Calu3 (cell line): ENCODE measurements at regions not wholly inside any gene's neighbourhood (a gene's known extent, or its start where the extent isn't known, plus 50 kb on each side); places are given as distances from the start of the nearest gene placed in this dataset.

ENCODE experiments used
- BruUV-seq: library from RNA; stranded (reverse); fragments of 400-500 nt; replicated peaks from 2 replicates; lab custom pipeline; 2021; lab: Mats Ljungman, UMichigan
- CTCF ChIA-PET: fragments of 300-600 bp; sonication (Branson Sonifier 250); formaldehyde crosslinking; loops from one replicate; lab custom pipeline; 2022; ENCODE audit warnings: antibody characterized with exemption; lab: Charles Lee
- DNase-seq: peaks from one replicate; pipeline ENCODE4 v3.0.0; 2022
- H3K27ac Mint-ChIP-seq: one replicate; pipeline ENCODE4 v1.8.0; 2022; ENCODE audit warnings: mixed read lengths; ENCODE audit not compliant: unreplicated experiment
- H3K27me3 Mint-ChIP-seq: one replicate; pipeline ENCODE4 v1.8.0; 2022; ENCODE audit warnings: mixed read lengths; ENCODE audit not compliant: unreplicated experiment
- H3K36me3 Mint-ChIP-seq: one replicate; pipeline ENCODE4 v1.8.0; 2022; ENCODE audit warnings: mild to moderate bottlenecking, moderate library complexity, mixed read lengths; ENCODE audit not compliant: insufficient read depth, unreplicated experiment
- H3K4me1 Mint-ChIP-seq: one replicate; pipeline ENCODE4 v1.8.0; 2022; ENCODE audit warnings: mild to moderate bottlenecking, low read depth, mixed read lengths; ENCODE audit not compliant: unreplicated experiment
- H3K4me3 Mint-ChIP-seq: one replicate; pipeline ENCODE4 v1.8.0; 2022; ENCODE audit warnings: mild to moderate bottlenecking, low read depth, moderate library complexity, mixed read lengths; ENCODE audit not compliant: unreplicated experiment
- H3K9me3 Mint-ChIP-seq: one replicate; pipeline ENCODE4 v1.8.0; 2022; ENCODE audit warnings: low read depth, mixed read lengths; ENCODE audit not compliant: unreplicated experiment
- intact Hi-C: fragments of 100-400 bp; cut with micrococcal nuclease; formaldehyde crosslinking; loops from one replicate; pipeline ENCODE4 v1.10.0; 2022; ENCODE audit not compliant: unreplicated experiment
- TF ChIP-seq, protein P1 (sequence below): fragments of 200-600 bp; IDR thresholded peaks from one replicate; pipeline ENCODE4 v1.8.0; 2022; ENCODE audit warnings: antibody characterized with exemption; ENCODE audit not compliant: unreplicated experiment

GRCh38 chr2:172232708-172233396 is 130.2 kb upstream of the DLX2 start:
- intact Hi-C loops = no loop called here
- CTCF ChIA-PET = interaction anchor here (4.0 kb wide), 1 partner anchor 229 kb away, joined by 23 read pairs; no protein-coding TSS in a partner anchor
- peaks cover 58% of the 10 kb centered on the region for H3K4me1 Mint-ChIP-seq
- peaks cover 23% of the 10 kb centered on the region for H3K27me3 Mint-ChIP-seq
- H3K4me3 Mint-ChIP-seq = no peak overlapping the region
- TF ChIP-seq, protein P1, sequence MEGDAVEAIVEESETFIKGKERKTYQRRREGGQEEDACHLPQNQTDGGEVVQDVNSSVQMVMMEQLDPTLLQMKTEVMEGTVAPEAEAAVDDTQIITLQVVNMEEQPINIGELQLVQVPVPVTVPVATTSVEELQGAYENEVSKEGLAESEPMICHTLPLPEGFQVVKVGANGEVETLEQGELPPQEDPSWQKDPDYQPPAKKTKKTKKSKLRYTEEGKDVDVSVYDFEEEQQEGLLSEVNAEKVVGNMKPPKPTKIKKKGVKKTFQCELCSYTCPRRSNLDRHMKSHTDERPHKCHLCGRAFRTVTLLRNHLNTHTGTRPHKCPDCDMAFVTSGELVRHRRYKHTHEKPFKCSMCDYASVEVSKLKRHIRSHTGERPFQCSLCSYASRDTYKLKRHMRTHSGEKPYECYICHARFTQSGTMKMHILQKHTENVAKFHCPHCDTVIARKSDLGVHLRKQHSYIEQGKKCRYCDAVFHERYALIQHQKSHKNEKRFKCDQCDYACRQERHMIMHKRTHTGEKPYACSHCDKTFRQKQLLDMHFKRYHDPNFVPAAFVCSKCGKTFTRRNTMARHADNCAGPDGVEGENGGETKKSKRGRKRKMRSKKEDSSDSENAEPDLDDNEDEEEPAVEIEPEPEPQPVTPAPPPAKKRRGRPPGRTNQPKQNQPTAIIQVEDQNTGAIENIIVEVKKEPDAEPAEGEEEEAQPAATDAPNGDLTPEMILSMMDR = no peak
- BruUV-seq = no TSS peak
- H3K27ac Mint-ChIP-seq = no peak overlapping the region
- H3K9me3 Mint-ChIP-seq = no peaks in the 10 kb centered on the region
- no peak for DNase-seq
- H3K36me3 Mint-ChIP-seq = peaks cover 6% of the 10 kb centered on the region

DNA sequence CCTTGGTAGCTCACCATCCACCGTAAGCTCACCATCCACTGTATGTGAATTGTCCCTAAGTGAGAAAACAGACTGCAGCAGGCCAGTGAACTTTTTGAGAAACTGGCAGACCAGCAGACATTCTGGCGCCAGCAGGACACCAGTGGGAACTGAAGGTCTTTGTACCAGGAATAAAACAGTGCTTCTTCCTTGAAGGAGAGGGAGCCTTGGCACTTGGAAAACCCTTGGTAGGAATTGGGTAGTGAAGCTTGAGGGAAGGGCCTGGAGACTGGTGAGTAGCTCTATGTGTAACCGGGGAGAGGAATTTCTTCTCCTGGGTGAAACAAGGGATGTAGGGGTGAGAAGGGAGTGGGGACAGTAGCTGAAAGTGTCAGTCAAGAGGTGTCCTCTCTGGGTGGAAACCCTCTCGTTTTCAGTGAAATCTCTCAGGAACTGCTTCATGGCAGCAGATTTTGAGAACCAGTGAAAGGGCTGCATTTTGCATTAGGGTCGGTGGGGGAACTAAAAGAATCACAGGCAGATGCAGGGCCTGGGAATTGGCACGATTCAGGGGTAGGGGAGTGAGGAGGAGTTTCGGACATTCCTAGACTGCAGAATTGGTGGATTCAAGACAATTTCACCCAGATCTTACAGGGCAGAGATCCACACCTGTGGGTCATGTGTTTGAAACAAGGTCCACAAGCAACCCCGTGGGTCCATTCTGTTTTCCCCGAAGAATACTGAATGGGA is 131.5 kb upstream of the DLX2 start:
- H3K27me3 Mint-ChIP-seq = peaks cover 23% of the 10 kb centered on the region

DNA sequence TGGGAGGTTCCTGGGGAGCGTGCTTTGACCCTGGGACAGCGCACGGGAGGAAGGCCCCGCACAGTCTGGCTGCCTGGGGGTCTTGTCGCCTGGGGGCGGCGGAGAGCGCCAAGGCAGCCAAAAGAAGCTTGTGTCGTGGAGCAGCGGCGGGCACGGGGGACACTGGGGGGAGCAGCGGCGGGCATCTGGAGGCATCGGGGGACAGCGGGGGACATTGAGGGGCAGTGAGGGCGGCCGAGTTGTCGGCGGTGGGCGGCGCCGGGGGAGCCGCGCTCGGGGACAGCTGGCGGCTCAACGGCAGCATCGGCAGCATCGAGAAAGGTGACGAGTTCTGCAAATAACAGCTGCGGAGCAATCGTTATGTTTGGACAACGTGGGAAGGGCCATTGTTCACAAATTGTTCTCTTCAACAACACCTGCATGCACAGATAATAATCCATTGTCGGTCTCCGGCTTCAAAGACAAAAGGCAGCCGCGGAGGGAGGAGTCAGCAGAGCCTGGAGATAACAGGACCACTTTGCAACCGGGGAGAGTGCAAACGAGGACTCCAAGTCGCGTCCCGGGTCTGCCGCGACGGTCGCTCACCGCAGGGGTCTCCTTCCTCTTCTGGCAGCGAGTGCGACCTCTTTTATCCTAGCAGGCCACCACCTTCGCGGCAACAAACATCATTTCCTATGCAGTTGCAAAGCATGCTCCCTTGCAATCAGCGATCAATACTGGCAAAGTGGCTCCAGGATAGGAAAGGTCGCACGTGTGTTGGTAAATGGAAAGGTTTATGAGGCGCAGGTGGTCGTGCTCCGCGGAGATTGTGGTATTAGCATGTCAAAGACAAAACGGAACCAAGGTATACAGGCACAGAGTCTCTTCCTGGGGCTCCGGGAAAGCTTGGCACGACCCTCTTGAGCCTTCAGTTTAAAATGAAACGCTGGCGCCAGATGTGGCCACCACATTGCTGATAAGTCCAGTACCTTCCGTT is 132.3 kb upstream of the DLX2 start:
- H3K9me3 Mint-ChIP-seq = no peaks in the 10 kb centered on the region
- CTCF ChIA-PET = interaction anchor here (0.7 to 4.0 kb wide), 2 partner anchors 227 kb away, joined by 3 to 23 read pairs; no protein-coding TSS in a partner anchor
- peaks cover 6% of the 10 kb centered on the region for H3K36me3 Mint-ChIP-seq
- peaks cover 42% of the 10 kb centered on the region for H3K4me1 Mint-ChIP-seq
- intact Hi-C loops = no loop called here
- H3K27ac Mint-ChIP-seq = no peak overlapping the region
- TF ChIP-seq, protein P1 = no peak
- peaks cover 23% of the 10 kb centered on the region for H3K27me3 Mint-ChIP-seq
- BruUV-seq = no TSS peak
- DNase-seq = no peak
- peak overlapping the region; percentile 75 for H3K4me3 Mint-ChIP-seq

More for the DNA sequence above, 131.5 kb upstream of the DLX2 start:
- no peak for DNase-seq
- H3K4me1 Mint-ChIP-seq = peaks cover 50% of the 10 kb centered on the region
- intact Hi-C loops = no loop called here
- H3K36me3 Mint-ChIP-seq = peaks cover 6% of the 10 kb centered on the region
- TF ChIP-seq, protein P1 = no peak
- H3K9me3 Mint-ChIP-seq = no peaks in the 10 kb centered on the region
- H3K4me3 Mint-ChIP-seq = peak overlapping the region; percentile 75
- CTCF ChIA-PET = interaction anchor here (4.0 kb wide), 1 partner anchor 228 kb away, joined by 23 read pairs; no protein-coding TSS in a partner anchor
- peak overlapping the region; percentile 40 for H3K27ac Mint-ChIP-seq
- no TSS peak for BruUV-seq
